GM12878 (cell line): ENCODE measurements at regions not wholly inside any gene's neighbourhood (a gene's known extent, or its start where the extent isn't known, plus 50 kb on each side); places are given as distances from the start of the nearest gene placed in this dataset.

Experiments used
- ATAC-seq: fragments of 200-7000 bp; cut with Tn5 transposase; 3 replicates; pipeline ENCODE4 v1.9.1; 2020; ENCODE audit warnings: mild to moderate bottlenecking, moderate library complexity
- BruUV-seq: library from RNA; stranded (reverse); fragments of 400-500 nt; replicated peaks from 2 replicates; lab custom pipeline; 2021; lab: Mats Ljungman, UMichigan
- CTCF ChIA-PET: fragments of 300-600 bp; sonication (Branson Sonifier 250); formaldehyde crosslinking; extraction: SDS; loops from one replicate; lab custom pipeline; 2021; ENCODE audit warnings: inconsistent platforms; lab: Yijun Ruan, JAX
- POLR2A ChIA-PET: fragments of 350-600 bp; formaldehyde crosslinking; extraction: SDS; loops from one replicate; lab custom pipeline; 2021; ENCODE audit warnings: inconsistent platforms; lab: Charles Lee
- RAD21 ChIA-PET: fragments of 300-600 bp; sonication (Branson Sonifier 250); formaldehyde crosslinking; loops from one replicate; lab custom pipeline; 2023; ENCODE audit warnings: antibody characterized with exemption; ENCODE audit not compliant: unreplicated experiment; lab: Charles Lee
- SMC1A ChIA-PET: fragments of 300-600 bp; sonication (Branson Sonifier 250); formaldehyde crosslinking; loops from one replicate; lab custom pipeline; 2023; ENCODE audit not compliant: unreplicated experiment, uncharacterized antibody; lab: Charles Lee
- DNase-seq: peaks from one replicate; pipeline ENCODE4 v3.0.0-alpha.2; 2011; ENCODE audit warnings: low read depth, low spot score
- FAIRE-seq: peaks from 3 replicates; lab custom pipeline; 2011; peaks lifted over from hg19 to GRCh38; lab: Jason Lieb, UNC
- H2AFZ ChIP-seq: 2 replicates; pipeline ENCODE4 v1.6.0; 2011; ENCODE audit warnings: low read depth, low read length, control low read depth; ENCODE audit not compliant: control insufficient read depth
- H3K27ac ChIP-seq: 2 replicates; pipeline ENCODE4 v1.5.1; 2011; ENCODE audit warnings: control low read depth; ENCODE audit not compliant: control insufficient read depth, insufficient read depth
- H3K27me3 ChIP-seq, 2 experiments: replicated peaks in 1 of 2; 2 replicates each; pipeline versions ENCODE4 v1.6.0 to v1.6.1; 2011; ENCODE audit warnings: low read length in 1 of 2; ENCODE audit not compliant: control insufficient read depth in 2 of 2, insufficient read depth in 2 of 2
- H3K36me3 ChIP-seq, 2 experiments: 2 replicates each; pipeline ENCODE4 v1.5.1; 2011; ENCODE audit warnings: low read length in 1 of 2; ENCODE audit not compliant: control insufficient read depth in 2 of 2, insufficient read depth in 2 of 2
- H3K4me1 ChIP-seq: 2 replicates; pipeline ENCODE4 v1.6.1; 2011; ENCODE audit warnings: mild to moderate bottlenecking, low read length, moderate library complexity, mixed read lengths; ENCODE audit not compliant: control insufficient read depth, insufficient read depth
- H3K4me2 ChIP-seq: 2 replicates; pipeline ENCODE4 v1.6.0; 2011; ENCODE audit warnings: control low read depth; ENCODE audit not compliant: control insufficient read depth, insufficient read depth
- H3K4me3 ChIP-seq: fragments of 200-600 bp; sonication (generic); 2 replicates; pipeline ENCODE4 v1.5.1; 2016
- H3K79me2 ChIP-seq: 2 replicates; pipeline ENCODE4 v1.6.0; 2011; ENCODE audit warnings: low read length; ENCODE audit not compliant: control insufficient read depth, insufficient read depth
- H3K9ac ChIP-seq: 2 replicates; pipeline ENCODE4 v1.8.0; 2011; ENCODE audit warnings: low read length, control low read depth, mixed read lengths; ENCODE audit not compliant: control insufficient read depth, insufficient read depth
- H3K9me3 ChIP-seq: replicated peaks from 3 replicates; pipeline ENCODE4 v1.5.1; 2011; ENCODE audit warnings: mild to moderate bottlenecking, low read length; ENCODE audit not compliant: control insufficient read depth, insufficient read depth
- H4K20me1 ChIP-seq: 2 replicates; pipeline ENCODE4 v1.6.0; 2011; ENCODE audit not compliant: control insufficient read depth, insufficient read depth
- CHD4 ChIP-seq: fragments of 200-600 bp; sonication (generic); IDR thresholded peaks from 2 replicates; pipeline ENCODE4 v1.6.1; 2016; ENCODE audit warnings: mild to moderate bottlenecking
- CUX1 ChIP-seq: IDR thresholded peaks from 2 replicates; pipeline ENCODE4 v1.6.1; 2012; ENCODE audit warnings: improper control_type of control experiment, low read depth, low read length; ENCODE audit not compliant: insufficient replicate concordance
- RUNX3 ChIP-seq: IDR thresholded peaks from 2 replicates; pipeline ENCODE4 v1.6.1; 2012; ENCODE audit warnings: low read length, inconsistent platforms
- WGBS: methylation state at CpG from one replicate; pipeline ENCODE4 v1.1.6; 2016; ENCODE audit warnings: low lambda C conversion rate; ENCODE audit not compliant: insufficient replicate concordance, insufficient coverage; ENCODE audit errors: missing lambda C conversion rate; 5-methylcytosine and 5-hydroxymethylcytosine counted together
- in situ Hi-C: fragments of 300-500 bp; cut with MboI; formaldehyde crosslinking; loops from 9 replicates; pipeline ENCODE4 v1.14.3; 2018; ENCODE audit warnings: mixed read lengths
- intact Hi-C: fragments of 100-400 bp; cut with micrococcal nuclease; formaldehyde crosslinking; loops from one replicate; pipeline ENCODE4 v1.14.2; 2022; ENCODE audit not compliant: unreplicated experiment

- Histone ChIP-seq H3K27me3 (no peaks in the 10 kb centered on the region), H3K36me3 (no peaks in the 10 kb centered on the region), H3K9ac (no peak overlapping the region), H3K4me2 (no peak overlapping the region), H3K9me3 (no peaks in the 10 kb centered on the region; the same call in 2 of the 3 replicates), H2AFZ (no peak overlapping the region), H3K4me3 (no peak overlapping the region), H3K79me2 (no peaks in the 10 kb centered on the region), H3K4me1 (no peaks in the 10 kb centered on the region), H3K27ac (no peak overlapping the region), H4K20me1 (no peaks in the 10 kb centered on the region)
- no peak for FAIRE-seq
- DNase-seq: no peak
- in situ Hi-C loops: no loop called here
- no TSS peak for BruUV-seq
- TF ChIP-seq CUX1: no peak
- TF ChIP-seq CHD4: no peak
- TF ChIP-seq RUNX3: 0 out of 2 replicates have a peak, but pooled peaks have one; percentile 23
- intact Hi-C loops: no loop called here
- ChIA-PET RAD21 (no interaction called here), POLR2A (no interaction called here), SMC1A (no interaction called here), CTCF (no interaction called here)
- no peak for ATAC-seq
- WGBS: 3% methylated on average over 4 of the region's 4 CpGs
Observed at GRCh38 chr4:104123021-104123420, 371.7 kb downstream of the CXXC4 start.
